ENCODE measurements at regions not wholly inside any gene's neighbourhood (a gene's known extent, or its start where the extent isn't known, plus 50 kb on each side); places are given as distances from the start of the nearest gene placed in this dataset.

DNA sequence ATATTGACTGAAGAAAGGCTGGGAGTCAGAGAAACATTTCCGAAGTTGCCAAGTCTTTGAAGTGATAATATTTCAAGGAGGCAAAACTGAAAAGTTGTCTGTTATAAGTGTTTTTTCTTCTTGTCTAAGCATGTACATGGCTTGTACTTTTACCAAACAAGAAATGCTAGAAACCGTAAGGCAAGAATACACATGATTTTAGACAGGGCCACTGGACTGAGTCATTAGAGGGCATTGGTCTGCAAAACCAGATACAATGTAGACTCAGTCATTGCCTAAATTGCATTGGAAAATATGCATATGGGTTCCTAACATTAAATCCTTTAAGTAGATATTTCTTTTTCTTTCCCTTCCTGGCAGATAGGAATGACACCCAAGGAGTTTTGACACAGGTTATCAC lies 284.9 kb upstream of the PUDP start:
- DNase-seq (ENCODE audit: low spot score), result no peak
- TF ChIP-seq, protein P1, sequence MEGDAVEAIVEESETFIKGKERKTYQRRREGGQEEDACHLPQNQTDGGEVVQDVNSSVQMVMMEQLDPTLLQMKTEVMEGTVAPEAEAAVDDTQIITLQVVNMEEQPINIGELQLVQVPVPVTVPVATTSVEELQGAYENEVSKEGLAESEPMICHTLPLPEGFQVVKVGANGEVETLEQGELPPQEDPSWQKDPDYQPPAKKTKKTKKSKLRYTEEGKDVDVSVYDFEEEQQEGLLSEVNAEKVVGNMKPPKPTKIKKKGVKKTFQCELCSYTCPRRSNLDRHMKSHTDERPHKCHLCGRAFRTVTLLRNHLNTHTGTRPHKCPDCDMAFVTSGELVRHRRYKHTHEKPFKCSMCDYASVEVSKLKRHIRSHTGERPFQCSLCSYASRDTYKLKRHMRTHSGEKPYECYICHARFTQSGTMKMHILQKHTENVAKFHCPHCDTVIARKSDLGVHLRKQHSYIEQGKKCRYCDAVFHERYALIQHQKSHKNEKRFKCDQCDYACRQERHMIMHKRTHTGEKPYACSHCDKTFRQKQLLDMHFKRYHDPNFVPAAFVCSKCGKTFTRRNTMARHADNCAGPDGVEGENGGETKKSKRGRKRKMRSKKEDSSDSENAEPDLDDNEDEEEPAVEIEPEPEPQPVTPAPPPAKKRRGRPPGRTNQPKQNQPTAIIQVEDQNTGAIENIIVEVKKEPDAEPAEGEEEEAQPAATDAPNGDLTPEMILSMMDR (IDR thresholded peaks at IDR 0.05; ENCODE audit: unreplicated experiment), result no peak
- Mint-ChIP-seq H3K36me3 (ENCODE audit: low read depth, unreplicated experiment) (no peaks in the 10 kb centered on the region), H3K4me1 (ENCODE audit: unreplicated experiment) (no peaks in the 10 kb centered on the region), H3K27me3 (ENCODE audit: unreplicated experiment) (peaks cover 1% of the 10 kb centered on the region), H3K9me3 (ENCODE audit: unreplicated experiment) (no peaks in the 10 kb centered on the region), H3K27ac (ENCODE audit: unreplicated experiment) (no peak overlapping the region), H3K4me3 (ENCODE audit: unreplicated experiment) (no peak overlapping the region)

- H3K36me3 Mint-ChIP-seq (ENCODE audit: low read depth, unreplicated experiment), result no peaks in the 10 kb centered on the region
Measured at GRCh38 chrX:7420717-7421116, 272.8 kb upstream of the PUDP start.

DNA sequence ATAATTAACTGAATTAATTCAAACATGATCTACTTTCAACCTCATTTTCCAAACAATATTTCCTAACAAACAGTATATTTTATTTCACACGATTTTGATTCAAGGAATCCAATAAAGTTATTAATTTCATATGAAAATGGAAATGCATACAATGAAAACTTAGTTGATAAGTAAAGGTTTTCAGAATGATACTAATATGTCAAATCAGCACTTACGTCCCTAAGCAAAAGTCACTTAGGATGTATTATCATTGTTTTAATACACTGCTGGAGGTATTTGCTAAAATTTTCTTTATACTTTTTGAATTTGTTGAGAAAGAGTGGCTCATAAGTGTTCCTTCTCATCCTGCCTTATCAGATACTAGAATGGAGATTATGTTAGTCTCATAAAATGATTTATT lies 266.8 kb upstream of the PUDP start:
- H3K4me3 Mint-ChIP-seq (ENCODE audit: unreplicated experiment), result no peak overlapping the region
- H3K36me3 Mint-ChIP-seq (ENCODE audit: low read depth, unreplicated experiment), result no peaks in the 10 kb centered on the region
- H3K9me3 Mint-ChIP-seq (ENCODE audit: unreplicated experiment), result no peaks in the 10 kb centered on the region
- no peak overlapping the region for H3K27ac Mint-ChIP-seq (ENCODE audit: unreplicated experiment)
- no peaks in the 10 kb centered on the region for H3K4me1 Mint-ChIP-seq (ENCODE audit: unreplicated experiment)
- DNase-seq (ENCODE audit: low spot score), result no peak
- H3K27me3 Mint-ChIP-seq (ENCODE audit: unreplicated experiment), result no peaks in the 10 kb centered on the region
- TF ChIP-seq, protein P1 (IDR thresholded peaks at IDR 0.05; ENCODE audit: unreplicated experiment), result no peak

More at GRCh38 chrX:7420717-7421116, 272.8 kb upstream of the PUDP start:
- Mint-ChIP-seq H3K4me3 (ENCODE audit: unreplicated experiment) (no peak overlapping the region), H3K4me1 (ENCODE audit: unreplicated experiment) (no peaks in the 10 kb centered on the region), H3K27ac (ENCODE audit: unreplicated experiment) (no peak overlapping the region), H3K27me3 (ENCODE audit: unreplicated experiment) (no peaks in the 10 kb centered on the region), H3K9me3 (ENCODE audit: unreplicated experiment) (no peaks in the 10 kb centered on the region)
- no peak for DNase-seq (ENCODE audit: low spot score)
- TF ChIP-seq, protein P1 (IDR thresholded peaks at IDR 0.05; ENCODE audit: unreplicated experiment), result no peak

DNA sequence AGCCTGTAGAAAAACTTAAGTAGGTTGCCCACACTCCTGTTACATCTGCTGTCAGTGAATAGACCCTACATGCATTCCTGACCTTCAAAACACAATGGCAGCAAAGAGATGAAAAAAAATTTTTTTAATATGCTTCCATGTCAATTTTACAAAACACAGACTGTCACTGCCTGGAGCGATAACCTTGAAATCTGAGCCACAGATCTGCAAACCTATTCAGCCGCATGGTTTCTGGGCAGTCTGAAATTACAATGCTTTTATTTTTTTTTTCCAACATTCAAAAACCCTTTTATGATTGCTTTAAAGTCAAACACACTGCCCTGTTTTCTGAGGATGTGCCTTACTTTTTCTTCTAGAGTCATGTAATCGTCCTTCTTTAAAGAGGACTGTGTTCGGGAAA lies 264.9 kb upstream of the PUDP start:
- no peaks in the 10 kb centered on the region for H3K4me1 Mint-ChIP-seq (ENCODE audit: unreplicated experiment)
- no peak overlapping the region for H3K4me3 Mint-ChIP-seq (ENCODE audit: unreplicated experiment)
- TF ChIP-seq, protein P1 (IDR thresholded peaks at IDR 0.05; ENCODE audit: unreplicated experiment), result no peak

GRCh38 chrX:7409866-7410265 lies 261.9 kb upstream of the PUDP start:
- no peak for DNase-seq (ENCODE audit: low spot score)
- no peaks in the 10 kb centered on the region for H3K9me3 Mint-ChIP-seq (ENCODE audit: unreplicated experiment)
- H3K4me3 Mint-ChIP-seq (ENCODE audit: unreplicated experiment), result no peak overlapping the region
- no peaks in the 10 kb centered on the region for H3K4me1 Mint-ChIP-seq (ENCODE audit: unreplicated experiment)
- no peaks in the 10 kb centered on the region for H3K36me3 Mint-ChIP-seq (ENCODE audit: low read depth, unreplicated experiment)
- no peaks in the 10 kb centered on the region for H3K27me3 Mint-ChIP-seq (ENCODE audit: unreplicated experiment)
- no peak overlapping the region for H3K27ac Mint-ChIP-seq (ENCODE audit: unreplicated experiment)
- TF ChIP-seq, protein P1 (IDR thresholded peaks at IDR 0.05; ENCODE audit: unreplicated experiment), result no peak

More for the DNA sequence above, 264.9 kb upstream of the PUDP start:
- no peak for DNase-seq (ENCODE audit: low spot score)
- Mint-ChIP-seq H3K9me3 (ENCODE audit: unreplicated experiment) (no peaks in the 10 kb centered on the region), H3K27ac (ENCODE audit: unreplicated experiment) (no peak overlapping the region), H3K27me3 (ENCODE audit: unreplicated experiment) (no peaks in the 10 kb centered on the region), H3K36me3 (ENCODE audit: low read depth, unreplicated experiment) (no peaks in the 10 kb centered on the region)

All from endothelial cell (in vitro differentiated cells).